Astrocyte of the spinal cord (primary cell): ENCODE measurements at regions not wholly inside any gene's neighbourhood (a gene's known extent, or its start where the extent isn't known, plus 50 kb on each side); places are given as distances from the start of the nearest gene placed in this dataset.

Source experiments
- DNase-seq: peaks from one replicate; pipeline ENCODE4 v3.0.0; 2011; ENCODE audit warnings: low read depth, low spot score
- H3K4me3 ChIP-seq: 2 replicates; pipeline ENCODE4 v1.5.1; 2011; ENCODE audit warnings: low read depth, mild to moderate bottlenecking, low read length, moderate library complexity
- in situ Hi-C: cut with HindIII; loops from 2 replicates; pipeline ENCODE4 v1.10.0; 2017; ENCODE audit warnings: low sequenced_read_pairs
- TF ChIP-seq, protein P1 (sequence below): IDR thresholded peaks from 2 replicates; pipeline ENCODE4 v1.5.1; 2012; ENCODE audit warnings: low read depth, mild to moderate bottlenecking, low read length, inconsistent platforms

DNA sequence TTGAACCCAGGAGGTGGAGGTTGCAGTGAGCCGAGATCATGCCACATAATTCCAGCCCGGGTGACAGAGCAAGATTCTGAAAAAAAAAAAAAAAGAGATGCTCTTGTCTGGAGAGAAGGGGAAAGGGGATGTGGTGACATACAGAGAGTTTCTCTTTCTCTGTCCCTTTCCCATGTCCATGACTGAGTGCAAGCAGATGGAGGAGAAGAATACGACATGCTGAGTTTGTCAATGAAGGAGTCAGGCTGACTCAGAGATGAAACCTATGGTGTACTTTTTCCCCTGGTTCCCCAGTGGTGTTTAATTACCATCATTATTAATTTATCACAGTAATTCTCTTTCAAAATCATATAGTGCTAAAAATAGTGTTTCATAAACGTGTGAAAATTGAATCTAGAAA is 448.8 kb downstream of the FOXO1 start:
- no peak overlapping the region for H3K4me3 ChIP-seq
- TF ChIP-seq, protein P1, sequence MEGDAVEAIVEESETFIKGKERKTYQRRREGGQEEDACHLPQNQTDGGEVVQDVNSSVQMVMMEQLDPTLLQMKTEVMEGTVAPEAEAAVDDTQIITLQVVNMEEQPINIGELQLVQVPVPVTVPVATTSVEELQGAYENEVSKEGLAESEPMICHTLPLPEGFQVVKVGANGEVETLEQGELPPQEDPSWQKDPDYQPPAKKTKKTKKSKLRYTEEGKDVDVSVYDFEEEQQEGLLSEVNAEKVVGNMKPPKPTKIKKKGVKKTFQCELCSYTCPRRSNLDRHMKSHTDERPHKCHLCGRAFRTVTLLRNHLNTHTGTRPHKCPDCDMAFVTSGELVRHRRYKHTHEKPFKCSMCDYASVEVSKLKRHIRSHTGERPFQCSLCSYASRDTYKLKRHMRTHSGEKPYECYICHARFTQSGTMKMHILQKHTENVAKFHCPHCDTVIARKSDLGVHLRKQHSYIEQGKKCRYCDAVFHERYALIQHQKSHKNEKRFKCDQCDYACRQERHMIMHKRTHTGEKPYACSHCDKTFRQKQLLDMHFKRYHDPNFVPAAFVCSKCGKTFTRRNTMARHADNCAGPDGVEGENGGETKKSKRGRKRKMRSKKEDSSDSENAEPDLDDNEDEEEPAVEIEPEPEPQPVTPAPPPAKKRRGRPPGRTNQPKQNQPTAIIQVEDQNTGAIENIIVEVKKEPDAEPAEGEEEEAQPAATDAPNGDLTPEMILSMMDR = no peak
- in situ Hi-C loops = no loop called here

DNA sequence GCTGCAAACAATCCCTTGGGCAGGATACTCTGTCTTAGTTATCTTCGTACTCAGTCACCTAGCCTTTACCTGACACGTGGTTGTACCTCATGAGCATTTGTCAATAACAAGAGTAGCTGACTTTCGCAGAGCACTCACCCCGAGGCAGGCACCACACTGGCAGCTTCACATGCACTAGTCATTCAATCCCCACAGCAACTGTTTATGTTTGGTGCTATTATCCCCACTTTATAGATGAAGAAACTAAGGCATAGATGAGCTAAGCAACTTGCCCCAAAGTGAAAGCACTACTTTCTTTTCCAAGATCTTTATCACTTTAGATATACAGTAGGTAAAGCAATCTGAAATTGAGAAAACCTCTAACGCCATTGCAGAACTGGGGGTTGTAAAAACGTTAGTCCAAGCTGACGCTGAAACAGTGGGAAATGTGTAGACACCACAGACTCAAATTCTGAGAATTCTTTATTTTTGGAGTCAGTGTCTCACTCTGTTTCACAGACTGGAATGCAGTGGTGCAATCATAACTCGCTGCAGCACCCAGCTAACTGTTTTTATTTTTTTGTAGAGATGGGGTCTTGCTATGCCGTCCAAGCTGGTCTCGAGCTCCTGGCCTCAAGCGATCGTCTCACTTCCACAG is 446.0 kb downstream of the FOXO1 start:
- no peak overlapping the region for H3K4me3 ChIP-seq
- peak; percentile 39 for DNase-seq
- TF ChIP-seq, protein P1 = no peak
- in situ Hi-C loops = no loop called here

More for the DNA sequence above, 448.8 kb downstream of the FOXO1 start:
- DNase-seq = no peak

DNA sequence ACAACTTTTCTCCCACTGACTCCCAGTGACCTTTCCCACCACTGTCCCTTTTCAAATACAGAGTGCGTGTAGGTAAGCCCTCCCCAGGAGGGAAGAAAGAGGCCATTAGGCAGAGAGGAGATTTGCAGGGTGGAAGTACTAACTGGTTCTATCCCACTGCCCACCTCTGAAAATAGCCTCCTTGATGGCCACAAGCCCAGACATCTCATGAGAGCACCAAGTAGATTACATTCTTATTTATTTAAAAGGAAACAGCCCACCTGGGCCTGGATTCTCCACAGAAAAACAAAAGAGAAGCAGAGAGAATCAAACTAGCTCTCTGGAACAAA is 445.3 kb downstream of the FOXO1 start:
- H3K4me3 ChIP-seq = no peak overlapping the region
- TF ChIP-seq, protein P1 = no peak
- DNase-seq = no peak
- in situ Hi-C loops = no loop called here

DNA sequence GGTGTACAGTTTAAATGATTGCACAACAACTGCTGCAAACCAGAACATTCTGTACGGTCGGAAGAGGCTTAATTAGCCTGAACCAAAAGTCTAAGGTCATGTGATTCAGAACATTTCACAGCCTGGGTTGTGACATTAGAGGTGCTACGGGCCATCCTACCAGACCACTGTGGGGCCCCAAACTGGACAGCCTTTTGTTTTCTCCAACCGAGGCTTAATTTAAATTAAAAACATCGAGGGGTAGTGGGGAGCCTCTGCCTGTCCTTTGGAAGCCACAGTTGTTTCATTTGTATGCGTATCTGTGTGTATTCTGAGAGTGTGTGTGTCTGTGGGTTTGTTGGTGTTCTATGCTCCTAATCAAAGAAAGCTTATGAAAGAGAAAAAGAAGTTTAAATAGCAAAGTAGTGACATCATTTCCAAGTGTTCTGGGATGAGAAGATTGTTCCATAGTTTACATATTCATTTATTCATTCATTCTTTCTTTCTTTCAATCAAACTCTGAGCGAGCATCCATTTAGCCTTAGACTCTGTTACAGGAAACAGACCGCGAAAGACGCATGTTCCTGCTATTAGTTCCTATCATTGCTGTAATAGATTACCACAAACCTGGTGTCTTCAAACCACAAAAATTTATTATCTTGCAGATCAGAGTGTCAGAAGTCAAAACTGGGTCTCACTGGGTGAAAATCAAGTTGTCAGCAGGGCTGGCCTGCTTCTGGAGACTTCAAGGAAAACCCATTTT is 444.8 kb downstream of the FOXO1 start:
- in situ Hi-C loops = no loop called here
- no peak overlapping the region for H3K4me3 ChIP-seq
- TF ChIP-seq, protein P1 = no peak
- DNase-seq = peak; percentile 72

DNA sequence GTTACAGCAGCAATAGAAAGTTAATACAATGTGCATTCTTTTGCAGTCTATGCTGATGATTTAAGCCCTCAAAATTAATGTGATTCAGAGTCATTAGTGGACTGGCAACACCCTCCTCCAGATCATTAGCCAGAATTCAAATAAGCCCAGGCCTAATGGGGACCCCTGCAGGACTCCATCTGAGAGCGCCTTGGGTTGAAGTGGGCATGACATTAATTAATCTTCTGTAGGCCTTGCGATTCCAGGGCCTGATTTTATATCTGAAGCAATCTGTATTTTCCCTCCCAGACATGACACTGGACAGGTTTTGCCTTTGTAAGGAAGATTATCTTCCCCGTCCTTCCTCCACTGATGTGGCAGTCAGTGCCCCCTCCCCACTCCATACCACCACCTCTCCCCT is 442.9 kb downstream of the FOXO1 start:
- no peak overlapping the region for H3K4me3 ChIP-seq
- TF ChIP-seq, protein P1 = no peak
- no peak for DNase-seq
- in situ Hi-C loops = no loop called here

DNA sequence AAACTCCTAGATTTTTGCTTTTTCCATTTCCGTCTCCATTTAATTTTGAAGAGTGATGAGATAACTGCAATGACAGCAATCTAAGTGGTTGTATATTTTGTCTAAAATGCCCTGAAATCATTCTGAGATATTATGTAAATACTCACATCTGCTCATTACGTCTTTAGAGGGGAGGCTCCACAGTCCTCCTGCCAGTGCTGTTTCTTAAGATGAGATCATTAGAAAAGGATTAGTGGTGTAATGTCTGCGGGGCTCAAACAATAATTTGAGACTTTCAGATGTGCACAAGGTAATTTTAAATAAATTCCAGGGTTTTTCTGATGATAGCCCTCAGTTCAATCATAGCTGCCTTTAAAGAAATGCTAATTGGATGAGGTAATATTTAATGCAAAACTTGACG is 437.9 kb downstream of the FOXO1 start:
- no peak for DNase-seq
- in situ Hi-C loops = no loop called here
- TF ChIP-seq, protein P1 = no peak

More for the DNA sequence above, 437.9 kb downstream of the FOXO1 start:
- no peak overlapping the region for H3K4me3 ChIP-seq
